WTC11 (cell line): ENCODE measurements at regions not wholly inside any gene's neighbourhood (a gene's known extent, or its start where the extent isn't known, plus 50 kb on each side); places are given as distances from the start of the nearest gene placed in this dataset.

Source experiments
- ATAC-seq: fragments of 200-7000 bp; cut with Tn5 transposase; 2 replicates; pipeline ENCODE4 v1.10.0; 2021; ENCODE audit warnings: mild to moderate bottlenecking, moderate library complexity
- CTCF ChIA-PET: fragments of 300-600 bp; sonication (Branson Sonifier 250); formaldehyde crosslinking; loops from one replicate; lab custom pipeline; 2021; ENCODE audit warnings: antibody characterized with exemption; lab: Charles Lee
- POLR2A ChIA-PET: fragments of 350-600 bp; sonication (Branson Sonifier 250); formaldehyde crosslinking; loops from one replicate; lab custom pipeline; 2021; ENCODE audit warnings: antibody characterized with exemption; lab: Charles Lee
- DNase-seq: peaks from one replicate; pipeline ENCODE4 v3.0.0; 2021; ENCODE audit warnings: low spot score
- H3K27ac Mint-ChIP-seq: 2 replicates; pipeline ENCODE4 v1.8.0; 2021; ENCODE audit warnings: mixed read lengths
- H3K27me3 Mint-ChIP-seq: 2 replicates; pipeline ENCODE4 v1.8.0; 2021; ENCODE audit warnings: low read depth, mild to moderate bottlenecking, moderate library complexity, mixed read lengths
- H3K36me3 Mint-ChIP-seq: 2 replicates; pipeline ENCODE4 v1.8.0; 2021; ENCODE audit warnings: mixed read lengths
- H3K4me1 Mint-ChIP-seq: 2 replicates; pipeline ENCODE4 v1.8.0; 2022; ENCODE audit warnings: mixed read lengths
- H3K4me3 Mint-ChIP-seq: 2 replicates; pipeline ENCODE4 v1.8.0; 2021; ENCODE audit warnings: mild to moderate bottlenecking, moderate library complexity, mixed read lengths
- H3K9me3 Mint-ChIP-seq: 2 replicates; pipeline ENCODE4 v1.8.0; 2021; ENCODE audit warnings: mixed read lengths
- CTCF ChIP-seq: fragments of 200-600 bp; IDR thresholded peaks from 2 replicates; pipeline ENCODE4 v1.8.0; 2022; ENCODE audit warnings: antibody characterized with exemption
- E2F1 ChIP-seq: sonication (generic); formaldehyde crosslinking; IDR thresholded peaks from 2 replicates; pipeline ENCODE4 v1.8.0; 2022; ENCODE audit warnings: mild to moderate bottlenecking, missing genetic modification reagents
- ESRRA ChIP-seq: sonication (generic); formaldehyde crosslinking; IDR thresholded peaks from 2 replicates; pipeline ENCODE4 v1.8.1; 2022; ENCODE audit warnings: mild to moderate bottlenecking, missing genetic modification reagents, borderline replicate concordance
- GABPB1 ChIP-seq: sonication (generic); formaldehyde crosslinking; IDR thresholded peaks from 2 replicates; pipeline ENCODE4 v1.8.1; 2023; ENCODE audit warnings: mild to moderate bottlenecking, missing genetic modification reagents
- JUN ChIP-seq: sonication (generic); formaldehyde crosslinking; IDR thresholded peaks from 2 replicates; pipeline ENCODE4 v1.8.0; 2023; ENCODE audit warnings: mild to moderate bottlenecking, missing genetic modification reagents
- NFYB ChIP-seq: sonication (generic); formaldehyde crosslinking; conservative IDR thresholded peaks from 2 replicates; pipeline ENCODE4 v1.8.0; 2022; ENCODE audit warnings: low read depth, missing genetic modification reagents
- NR1H2 ChIP-seq: sonication (generic); formaldehyde crosslinking; IDR thresholded peaks from 2 replicates; pipeline ENCODE4 v1.9.0; 2021; ENCODE audit warnings: mild to moderate bottlenecking, moderate library complexity, missing genetic modification reagents
- SMAD3 ChIP-seq: sonication (generic); formaldehyde crosslinking; IDR thresholded peaks from 2 replicates; pipeline ENCODE4 v1.8.0; 2022; ENCODE audit warnings: missing genetic modification reagents, mild to moderate bottlenecking, borderline replicate concordance
- SOX15 ChIP-seq: fragments of 250-450 bp; sonication (Bioruptor Pico); IDR thresholded peaks from 2 replicates; pipeline ENCODE4 v1.9.0; 2021; ENCODE audit warnings: mild to moderate bottlenecking
- SP1 ChIP-seq: sonication (generic); formaldehyde crosslinking; conservative IDR thresholded peaks from 2 replicates; pipeline ENCODE4 v1.8.1; 2022; ENCODE audit warnings: missing genetic modification reagents
- TEAD1 ChIP-seq: sonication (generic); formaldehyde crosslinking; IDR thresholded peaks from 2 replicates; pipeline ENCODE4 v1.8.0; 2022; ENCODE audit warnings: mild to moderate bottlenecking, missing genetic modification reagents
- ZNF219 ChIP-seq: sonication (generic); formaldehyde crosslinking; IDR thresholded peaks from 2 replicates; pipeline ENCODE4 v1.8.0; 2023; ENCODE audit warnings: missing genetic modification reagents, mild to moderate bottlenecking, borderline replicate concordance
- ZNF532 ChIP-seq: fragments of 250-450 bp; sonication (Bioruptor Pico); IDR thresholded peaks from 2 replicates; pipeline ENCODE4 v1.9.0; 2021; ENCODE audit warnings: mild to moderate bottlenecking, borderline replicate concordance
- TF ChIP-seq, protein P1 (sequence below): sonication (generic); formaldehyde crosslinking; IDR thresholded peaks from 2 replicates; pipeline ENCODE4 v1.8.1; 2022; ENCODE audit warnings: mild to moderate bottlenecking, moderate library complexity, missing genetic modification reagents
- TF ChIP-seq, protein P2 (sequence below): sonication (generic); formaldehyde crosslinking; IDR thresholded peaks from 2 replicates; pipeline ENCODE4 v1.8.1; 2022; ENCODE audit warnings: missing genetic modification reagents, borderline replicate concordance
- TF ChIP-seq, protein P3 (sequence below): sonication (generic); formaldehyde crosslinking; IDR thresholded peaks from 2 replicates; pipeline ENCODE4 v1.8.1; 2022; ENCODE audit warnings: mild to moderate bottlenecking, missing genetic modification reagents, moderate library complexity, borderline replicate concordance

DNA sequence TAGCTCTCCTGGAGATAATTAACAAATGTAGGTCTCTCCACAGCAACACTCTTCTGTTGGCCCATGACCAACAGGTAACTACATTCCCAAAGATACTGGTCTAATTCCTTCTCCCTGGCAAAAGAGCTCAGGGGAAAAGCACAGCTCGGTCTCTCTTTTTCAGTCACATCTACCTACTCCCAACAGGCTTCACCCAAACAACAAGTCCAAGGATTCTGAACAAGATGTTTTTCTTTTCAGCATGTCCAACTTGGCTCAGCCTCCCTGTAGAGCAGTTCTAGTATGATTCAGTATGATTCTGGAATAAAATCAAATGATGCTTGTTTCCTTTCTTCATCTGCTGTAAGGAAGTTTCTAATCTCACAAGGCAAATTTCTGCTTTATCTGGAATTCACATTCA, 1704.8 kb upstream of the PIK3C3 start:
- ATAC-seq (no peak), DNase-seq (no peak)
- H3K4me3 Mint-ChIP-seq, result no peak overlapping the region
- peaks cover 14% of the 10 kb centered on the region for H3K4me1 Mint-ChIP-seq
- POLR2A ChIA-PET, result no interaction called here
- H3K27ac Mint-ChIP-seq, result no peak overlapping the region
- H3K36me3 Mint-ChIP-seq, result no peaks in the 10 kb centered on the region
- H3K9me3 Mint-ChIP-seq, result peaks cover 8% of the 10 kb centered on the region
- no peak for TF ChIP-seq SP1 (CRISPR knock-in tag)
- TF ChIP-seq, protein P1, sequence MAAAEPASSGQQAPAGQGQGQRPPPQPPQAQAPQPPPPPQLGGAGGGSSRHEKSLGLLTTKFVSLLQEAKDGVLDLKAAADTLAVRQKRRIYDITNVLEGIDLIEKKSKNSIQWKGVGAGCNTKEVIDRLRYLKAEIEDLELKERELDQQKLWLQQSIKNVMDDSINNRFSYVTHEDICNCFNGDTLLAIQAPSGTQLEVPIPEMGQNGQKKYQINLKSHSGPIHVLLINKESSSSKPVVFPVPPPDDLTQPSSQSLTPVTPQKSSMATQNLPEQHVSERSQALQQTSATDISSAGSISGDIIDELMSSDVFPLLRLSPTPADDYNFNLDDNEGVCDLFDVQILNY (CRISPR knock-in tag), result no peak
- no peak for TF ChIP-seq ZNF219 (CRISPR knock-in tag)
- no peak for TF ChIP-seq TEAD1 (CRISPR knock-in tag)
- no peak for TF ChIP-seq SOX15 (CRISPR knock-in tag)
- no peak for TF ChIP-seq SMAD3
- no peak for TF ChIP-seq CTCF
- no peak for TF ChIP-seq JUN (CRISPR knock-in tag)
- CTCF ChIA-PET, result no interaction called here
- no peaks in the 10 kb centered on the region for H3K27me3 Mint-ChIP-seq

DNA sequence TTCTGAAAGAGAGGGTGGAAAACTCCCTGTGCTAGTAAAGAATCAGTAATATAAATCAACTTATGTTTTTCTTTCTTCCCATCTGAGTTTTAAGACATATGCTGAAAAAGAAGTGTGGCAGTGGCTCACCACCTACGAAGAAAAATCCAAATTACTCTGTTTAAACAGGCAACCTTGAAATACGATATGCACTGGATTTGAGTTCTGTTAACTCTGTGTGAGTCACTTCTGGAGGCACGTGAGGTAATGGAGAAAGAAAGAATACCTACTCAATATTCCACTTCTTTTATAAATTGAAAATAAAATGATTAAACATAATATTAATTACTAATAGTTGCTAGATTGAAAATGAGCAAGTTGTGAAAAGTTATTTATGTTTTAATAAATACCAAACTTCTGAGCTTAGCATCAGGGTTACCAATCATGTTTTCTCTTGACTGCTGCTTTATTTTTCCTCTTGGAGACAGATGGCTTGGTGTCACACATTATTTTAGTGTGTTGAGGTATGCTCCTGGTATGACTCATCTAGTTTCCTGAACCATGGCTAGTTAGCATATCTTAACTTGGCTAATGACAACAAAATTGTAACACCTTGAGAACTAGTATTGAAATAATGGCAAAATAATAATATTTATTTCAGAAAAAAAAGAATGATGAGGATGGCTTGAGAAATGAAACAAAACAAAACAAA, 1705.5 kb upstream of the PIK3C3 start:
- no peaks in the 10 kb centered on the region; the same call in 1 of the 2 replicates for H3K36me3 Mint-ChIP-seq
- no peak overlapping the region for H3K27ac Mint-ChIP-seq
- ATAC-seq, result no peak
- H3K4me3 Mint-ChIP-seq, result no peak overlapping the region
- H3K4me1 Mint-ChIP-seq, result peaks cover 8% of the 10 kb centered on the region
- DNase-seq, result no peak
- TF ChIP-seq NR1H2 (CRISPR knock-in tag) (no peak), E2F1 (CRISPR knock-in tag) (no peak), NFYB (CRISPR knock-in tag) (no peak), ZNF532 (CRISPR knock-in tag) (no peak), GABPB1 (CRISPR knock-in tag) (no peak), ESRRA (CRISPR knock-in tag) (no peak)
- TF ChIP-seq, protein P2, sequence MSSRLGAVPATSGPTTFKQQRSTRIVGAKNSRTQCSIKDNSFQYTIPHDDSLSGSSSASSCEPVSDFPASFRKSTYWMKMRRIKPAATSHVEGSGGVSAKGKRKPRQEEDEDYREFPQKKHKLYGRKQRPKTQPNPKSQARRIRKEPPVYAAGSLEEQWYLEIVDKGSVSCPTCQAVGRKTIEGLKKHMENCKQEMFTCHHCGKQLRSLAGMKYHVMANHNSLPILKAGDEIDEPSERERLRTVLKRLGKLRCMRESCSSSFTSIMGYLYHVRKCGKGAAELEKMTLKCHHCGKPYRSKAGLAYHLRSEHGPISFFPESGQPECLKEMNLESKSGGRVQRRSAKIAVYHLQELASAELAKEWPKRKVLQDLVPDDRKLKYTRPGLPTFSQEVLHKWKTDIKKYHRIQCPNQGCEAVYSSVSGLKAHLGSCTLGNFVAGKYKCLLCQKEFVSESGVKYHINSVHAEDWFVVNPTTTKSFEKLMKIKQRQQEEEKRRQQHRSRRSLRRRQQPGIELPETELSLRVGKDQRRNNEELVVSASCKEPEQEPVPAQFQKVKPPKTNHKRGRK, result no peak
- TF ChIP-seq, protein P3, sequence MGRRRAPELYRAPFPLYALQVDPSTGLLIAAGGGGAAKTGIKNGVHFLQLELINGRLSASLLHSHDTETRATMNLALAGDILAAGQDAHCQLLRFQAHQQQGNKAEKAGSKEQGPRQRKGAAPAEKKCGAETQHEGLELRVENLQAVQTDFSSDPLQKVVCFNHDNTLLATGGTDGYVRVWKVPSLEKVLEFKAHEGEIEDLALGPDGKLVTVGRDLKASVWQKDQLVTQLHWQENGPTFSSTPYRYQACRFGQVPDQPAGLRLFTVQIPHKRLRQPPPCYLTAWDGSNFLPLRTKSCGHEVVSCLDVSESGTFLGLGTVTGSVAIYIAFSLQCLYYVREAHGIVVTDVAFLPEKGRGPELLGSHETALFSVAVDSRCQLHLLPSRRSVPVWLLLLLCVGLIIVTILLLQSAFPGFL, result no peak
- CTCF ChIA-PET, result no interaction called here
- no peaks in the 10 kb centered on the region for H3K27me3 Mint-ChIP-seq
- H3K9me3 Mint-ChIP-seq, result peaks cover 15% of the 10 kb centered on the region
- POLR2A ChIA-PET, result no interaction called here
